ENCODE measurements at regions not wholly inside any gene's neighbourhood (a gene's known extent, or its start where the extent isn't known, plus 50 kb on each side); places are given as distances from the start of the nearest gene placed in this dataset.
"Not testable (repeated sequence)": the region's sequence is repeated elsewhere in the genome, so short reads cannot be mapped to it uniquely, and the experiment has no call there.

- no peak for DNase-seq (ENCODE audit: low spot score)
These were observed 394.5 kb downstream of the SPATA31D1 start for GRCh38 chr9:82382887-82383616.

GRCh38 chr9:82385633-82386032 lies 397.1 kb downstream of the SPATA31D1 start:
- no peak for DNase-seq (ENCODE audit: low spot score)

GRCh38 chr9:82397534-82397933 lies 409.0 kb downstream of the SPATA31D1 start:
- no peak for DNase-seq (ENCODE audit: low spot score)

GRCh38 chr9:82404196-82404870 lies 415.8 kb downstream of the SPATA31D1 start:
- DNase-seq (ENCODE audit: low spot score): peak; percentile 10

- DNase-seq (ENCODE audit: low spot score): no peak
These were observed 416.3 kb downstream of the SPATA31D1 start for GRCh38 chr9:82404881-82405280.

- DNase-seq (ENCODE audit: low spot score): no peak
These were observed 418.0 kb downstream of the SPATA31D1 start for GRCh38 chr9:82406456-82407085.

- no peak for DNase-seq (ENCODE audit: low spot score)
These were observed 421.7 kb downstream of the SPATA31D1 start for GRCh38 chr9:82410306-82410705.

GRCh38 chr9:82410866-82411265 lies 422.3 kb downstream of the SPATA31D1 start:
- DNase-seq (ENCODE audit: low spot score): no peak

GRCh38 chr9:82412586-82413305 lies 424.2 kb downstream of the SPATA31D1 start:
- no peak for DNase-seq (ENCODE audit: low spot score)

GRCh38 chr9:82417501-82417900 lies 428.9 kb downstream of the SPATA31D1 start:
- no peak for DNase-seq (ENCODE audit: low spot score)

GRCh38 chr9:82418334-82418733 lies 429.8 kb downstream of the SPATA31D1 start:
- no peak for DNase-seq (ENCODE audit: low spot score)

GRCh38 chr9:82419696-82420486 lies 431.3 kb downstream of the SPATA31D1 start:
- DNase-seq (ENCODE audit: low spot score): no peak

GRCh38 chr9:82421498-82421897 lies 432.9 kb downstream of the SPATA31D1 start:
- DNase-seq (ENCODE audit: low spot score): no peak

- DNase-seq (ENCODE audit: low spot score): no peak
These were observed 435.1 kb downstream of the SPATA31D1 start for GRCh38 chr9:82423700-82424099.

GRCh38 chr9:82424599-82425120 lies 436.1 kb downstream of the SPATA31D1 start:
- DNase-seq (ENCODE audit: low spot score): no peak

- DNase-seq (ENCODE audit: low spot score): no peak
These were observed 442.5 kb downstream of the SPATA31D1 start for GRCh38 chr9:82431121-82431520.

- not testable (repeated sequence) for DNase-seq (ENCODE audit: low spot score)
These were observed 444.8 kb downstream of the SPATA31D1 start for GRCh38 chr9:82433290-82433931.

- peak; percentile 10 for DNase-seq (ENCODE audit: low spot score)
These were observed 447.9 kb downstream of the SPATA31D1 start for GRCh38 chr9:82436475-82436874.

- not testable (repeated sequence) for DNase-seq (ENCODE audit: low spot score)
These were observed 448.6 kb downstream of the SPATA31D1 start for GRCh38 chr9:82437183-82437582.

- DNase-seq (ENCODE audit: low spot score): no peak
These were observed 450.0 kb downstream of the SPATA31D1 start for GRCh38 chr9:82438581-82438980.

GRCh38 chr9:82443312-82443711 lies 454.7 kb downstream of the SPATA31D1 start:
- DNase-seq (ENCODE audit: low spot score): no peak
